ENCODE measurements at regions not wholly inside any gene's neighbourhood (a gene's known extent, or its start where the extent isn't known, plus 50 kb on each side); places are given as distances from the start of the nearest gene placed in this dataset.

GRCh38 chr22:48685767-48686166 is 1141.9 kb downstream of the BRD1 start (continued):
- TF ChIP-seq ZNF8 (CRISPR knock-in tag; IDR thresholded peaks at IDR 0.05) = no peak

- ATAC-seq = no peak
- no peak for TF ChIP-seq ISL1 (CRISPR knock-in tag; IDR thresholded peaks at IDR 0.05)
- TF ChIP-seq OSR1 (CRISPR knock-in tag; IDR thresholded peaks at IDR 0.05) = no peak
- no peak for TF ChIP-seq ARNTL (CRISPR knock-in tag; IDR thresholded peaks at IDR 0.05; ENCODE audit: borderline replicate concordance, low read depth)
- TF ChIP-seq CSRNP3 (CRISPR knock-in tag; IDR thresholded peaks at IDR 0.05) = no peak
- no peak for TF ChIP-seq PPARA (CRISPR knock-in tag; IDR thresholded peaks at IDR 0.05; ENCODE audit: borderline replicate concordance)
- TF ChIP-seq, protein P1, sequence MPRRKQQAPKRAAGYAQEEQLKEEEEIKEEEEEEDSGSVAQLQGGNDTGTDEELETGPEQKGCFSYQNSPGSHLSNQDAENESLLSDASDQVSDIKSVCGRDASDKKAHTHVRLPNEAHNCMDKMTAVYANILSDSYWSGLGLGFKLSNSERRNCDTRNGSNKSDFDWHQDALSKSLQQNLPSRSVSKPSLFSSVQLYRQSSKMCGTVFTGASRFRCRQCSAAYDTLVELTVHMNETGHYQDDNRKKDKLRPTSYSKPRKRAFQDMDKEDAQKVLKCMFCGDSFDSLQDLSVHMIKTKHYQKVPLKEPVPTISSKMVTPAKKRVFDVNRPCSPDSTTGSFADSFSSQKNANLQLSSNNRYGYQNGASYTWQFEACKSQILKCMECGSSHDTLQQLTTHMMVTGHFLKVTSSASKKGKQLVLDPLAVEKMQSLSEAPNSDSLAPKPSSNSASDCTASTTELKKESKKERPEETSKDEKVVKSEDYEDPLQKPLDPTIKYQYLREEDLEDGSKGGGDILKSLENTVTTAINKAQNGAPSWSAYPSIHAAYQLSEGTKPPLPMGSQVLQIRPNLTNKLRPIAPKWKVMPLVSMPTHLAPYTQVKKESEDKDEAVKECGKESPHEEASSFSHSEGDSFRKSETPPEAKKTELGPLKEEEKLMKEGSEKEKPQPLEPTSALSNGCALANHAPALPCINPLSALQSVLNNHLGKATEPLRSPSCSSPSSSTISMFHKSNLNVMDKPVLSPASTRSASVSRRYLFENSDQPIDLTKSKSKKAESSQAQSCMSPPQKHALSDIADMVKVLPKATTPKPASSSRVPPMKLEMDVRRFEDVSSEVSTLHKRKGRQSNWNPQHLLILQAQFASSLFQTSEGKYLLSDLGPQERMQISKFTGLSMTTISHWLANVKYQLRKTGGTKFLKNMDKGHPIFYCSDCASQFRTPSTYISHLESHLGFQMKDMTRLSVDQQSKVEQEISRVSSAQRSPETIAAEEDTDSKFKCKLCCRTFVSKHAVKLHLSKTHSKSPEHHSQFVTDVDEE (CRISPR knock-in tag; IDR thresholded peaks at IDR 0.05) = no peak
Observed at GRCh38 chr22:48683640-48684039, 1144.0 kb downstream of the BRD1 start.

DNA sequence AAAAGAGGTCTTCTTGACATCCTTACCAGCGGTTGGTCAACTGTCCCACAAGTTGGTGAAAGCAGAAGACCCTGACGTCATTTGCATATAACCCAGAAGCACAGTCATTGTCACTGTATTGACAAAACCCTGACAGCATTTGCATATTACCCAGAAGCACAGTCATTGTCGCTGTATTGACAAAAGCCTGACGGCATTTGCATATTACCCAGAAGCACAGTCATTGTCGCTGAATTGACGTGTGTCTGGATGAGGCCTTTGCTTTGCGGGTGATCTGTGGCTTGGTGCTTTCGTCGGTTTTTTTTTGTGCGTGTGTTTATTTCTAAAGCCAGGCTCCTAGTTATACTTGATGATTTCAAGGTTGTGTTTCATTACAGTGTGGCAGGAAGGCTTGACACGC is 1145.2 kb downstream of the BRD1 start:
- no peak for ATAC-seq
- TF ChIP-seq ARNTL (CRISPR knock-in tag; IDR thresholded peaks at IDR 0.05; ENCODE audit: borderline replicate concordance, low read depth) (no peak), ZNF8 (CRISPR knock-in tag; IDR thresholded peaks at IDR 0.05) (no peak), ZFP3 (CRISPR knock-in tag; IDR thresholded peaks at IDR 0.05) (no peak), CSDC2 (CRISPR knock-in tag; IDR thresholded peaks at IDR 0.05) (no peak), ZC3H10 (CRISPR knock-in tag; IDR thresholded peaks at IDR 0.05) (no peak), RARB (CRISPR knock-in tag; IDR thresholded peaks at IDR 0.05) (no peak), ZFP30 (CRISPR knock-in tag; IDR thresholded peaks at IDR 0.05) (no peak), ZNF565 (CRISPR knock-in tag; conservative IDR thresholded peaks at IDR 0.05; ENCODE audit: low read depth) (no peak), TCF4 (CRISPR knock-in tag; IDR thresholded peaks at IDR 0.05; ENCODE audit: borderline replicate concordance) (no peak), GLIS3 (CRISPR knock-in tag; IDR thresholded peaks at IDR 0.05) (no peak), ISL1 (CRISPR knock-in tag; IDR thresholded peaks at IDR 0.05) (no peak), TOX (CRISPR knock-in tag; IDR thresholded peaks at IDR 0.05; ENCODE audit: borderline replicate concordance) (no peak), SNAI2 (CRISPR knock-in tag; IDR thresholded peaks at IDR 0.05) (no peak), ESRRG (CRISPR knock-in tag; IDR thresholded peaks at IDR 0.05) (no peak), BACH2 (CRISPR knock-in tag; IDR thresholded peaks at IDR 0.05; ENCODE audit: borderline replicate concordance) (no peak), OSR1 (CRISPR knock-in tag; IDR thresholded peaks at IDR 0.05) (no peak), PPARA (CRISPR knock-in tag; IDR thresholded peaks at IDR 0.05; ENCODE audit: borderline replicate concordance) (no peak)
- TF ChIP-seq, protein P2, sequence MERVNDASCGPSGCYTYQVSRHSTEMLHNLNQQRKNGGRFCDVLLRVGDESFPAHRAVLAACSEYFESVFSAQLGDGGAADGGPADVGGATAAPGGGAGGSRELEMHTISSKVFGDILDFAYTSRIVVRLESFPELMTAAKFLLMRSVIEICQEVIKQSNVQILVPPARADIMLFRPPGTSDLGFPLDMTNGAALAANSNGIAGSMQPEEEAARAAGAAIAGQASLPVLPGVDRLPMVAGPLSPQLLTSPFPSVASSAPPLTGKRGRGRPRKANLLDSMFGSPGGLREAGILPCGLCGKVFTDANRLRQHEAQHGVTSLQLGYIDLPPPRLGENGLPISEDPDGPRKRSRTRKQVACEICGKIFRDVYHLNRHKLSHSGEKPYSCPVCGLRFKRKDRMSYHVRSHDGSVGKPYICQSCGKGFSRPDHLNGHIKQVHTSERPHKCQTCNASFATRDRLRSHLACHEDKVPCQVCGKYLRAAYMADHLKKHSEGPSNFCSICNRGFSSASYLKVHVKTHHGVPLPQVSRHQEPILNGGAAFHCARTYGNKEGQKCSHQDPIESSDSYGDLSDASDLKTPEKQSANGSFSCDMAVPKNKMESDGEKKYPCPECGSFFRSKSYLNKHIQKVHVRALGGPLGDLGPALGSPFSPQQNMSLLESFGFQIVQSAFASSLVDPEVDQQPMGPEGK (CRISPR knock-in tag; IDR thresholded peaks at IDR 0.05; ENCODE audit: borderline replicate concordance) = no peak
- TF ChIP-seq, protein P1 (CRISPR knock-in tag; IDR thresholded peaks at IDR 0.05) = no peak
- TF ChIP-seq, protein P3, sequence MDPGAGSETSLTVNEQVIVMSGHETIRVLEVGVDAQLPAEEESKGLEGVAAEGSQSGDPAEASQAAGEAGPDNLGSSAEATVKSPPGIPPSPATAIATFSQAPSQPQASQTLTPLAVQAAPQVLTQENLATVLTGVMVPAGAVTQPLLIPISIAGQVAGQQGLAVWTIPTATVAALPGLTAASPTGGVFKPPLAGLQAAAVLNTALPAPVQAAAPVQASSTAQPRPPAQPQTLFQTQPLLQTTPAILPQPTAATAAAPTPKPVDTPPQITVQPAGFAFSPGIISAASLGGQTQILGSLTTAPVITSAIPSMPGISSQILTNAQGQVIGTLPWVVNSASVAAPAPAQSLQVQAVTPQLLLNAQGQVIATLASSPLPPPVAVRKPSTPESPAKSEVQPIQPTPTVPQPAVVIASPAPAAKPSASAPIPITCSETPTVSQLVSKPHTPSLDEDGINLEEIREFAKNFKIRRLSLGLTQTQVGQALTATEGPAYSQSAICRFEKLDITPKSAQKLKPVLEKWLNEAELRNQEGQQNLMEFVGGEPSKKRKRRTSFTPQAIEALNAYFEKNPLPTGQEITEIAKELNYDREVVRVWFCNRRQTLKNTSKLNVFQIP (CRISPR knock-in tag; IDR thresholded peaks at IDR 0.05; ENCODE audit: borderline replicate concordance, low read depth) = no peak

All from SK-N-SH treated with all-trans-retinoic acid at 6 μM for 48 hours (cell line).